ENCODE measurements at regions not wholly inside any gene's neighbourhood (a gene's known extent, or its start where the extent isn't known, plus 50 kb on each side); places are given as distances from the start of the nearest gene placed in this dataset.
A peak's percentile ranks its signal among the peaks of the same experiment; 100 is the strongest.
"Not testable (repeated sequence)": the region's sequence is repeated elsewhere in the genome, so short reads cannot be mapped to it uniquely, and the experiment has no call there.

GRCh38 chr10:124159153-124159552 lies 65.8 kb upstream of the CHST15 start:
- DNase-seq, result no peak

- DNase-seq, result no peak
These were observed 65.2 kb upstream of the CHST15 start for GRCh38 chr10:124158592-124158991.

GRCh38 chr10:124157271-124157681 lies 63.9 kb upstream of the CHST15 start:
- no peak for DNase-seq

- DNase-seq, result no peak
These were observed 63.3 kb upstream of the CHST15 start for GRCh38 chr10:124156524-124157260.

- no peak for DNase-seq
These were observed 62.5 kb upstream of the CHST15 start for GRCh38 chr10:124155781-124156435.

- DNase-seq, result peak; percentile 13
These were observed 59.8 kb upstream of the CHST15 start for GRCh38 chr10:124153023-124153826.

- DNase-seq, result no peak
These were observed 59.0 kb upstream of the CHST15 start for GRCh38 chr10:124152139-124153022.

GRCh38 chr10:124151466-124152095 lies 58.2 kb upstream of the CHST15 start:
- DNase-seq, result no peak

- no peak for DNase-seq
These were observed 57.5 kb upstream of the CHST15 start for GRCh38 chr10:124150807-124151417.

GRCh38 chr10:124150189-124150806 lies 56.9 kb upstream of the CHST15 start:
- no peak for DNase-seq

- DNase-seq, result no peak
These were observed 56.0 kb upstream of the CHST15 start for GRCh38 chr10:124149189-124150042.

- DNase-seq, result not testable (repeated sequence)
These were observed 55.3 kb upstream of the CHST15 start for GRCh38 chr10:124148509-124149188.

GRCh38 chr10:124146483-124146882 lies 53.1 kb upstream of the CHST15 start:
- DNase-seq, result no peak

- no peak for DNase-seq
These were observed 51.9 kb upstream of the CHST15 start for GRCh38 chr10:124145109-124145870.

- DNase-seq, result no peak
These were observed 51.1 kb upstream of the CHST15 start for GRCh38 chr10:124144536-124144935.

- DNase-seq, result no peak
These were observed 50.3 kb upstream of the CHST15 start for GRCh38 chr10:124143721-124144120.

All from central memory CD4-positive, alpha-beta T cell (primary cell).